Uterus (tissue), 2 donors: ENCODE measurements at regions not wholly inside any gene's neighbourhood (a gene's known extent, or its start where the extent isn't known, plus 50 kb on each side); places are given as distances from the start of the nearest gene placed in this dataset.

Experiments used
- CTCF ChIP-seq, 4 experiments: fragments of 200-600 bp in 2 of 4; fragments of 450-650 bp in 2 of 4; sonication (generic) in 2 of 4; IDR thresholded peaks; one replicate each; pipeline ENCODE4 v1.5.1; 2016 to 2019; ENCODE audit warnings: antibody characterized with exemption in 4 of 4, mild to moderate bottlenecking in 2 of 4, moderate library complexity in 1 of 4
- POLR2A ChIP-seq, 2 donors: fragments of 450-650 bp; IDR thresholded peaks; one replicate each; pipeline ENCODE4 v1.6.1; 2016; ENCODE audit warnings: antibody characterized with exemption in 2 of 2, mild to moderate bottlenecking in 1 of 2, moderate library complexity in 1 of 2

- TF ChIP-seq CTCF (IDR thresholded peaks at IDR 0.05) (no peak), POLR2A (IDR thresholded peaks at IDR 0.05) (no peak)
These were observed 362.4 kb upstream of the CDH6 start for GRCh38 chr5:30831123-30831522.
